K562 (cell line): ENCODE measurements at regions not wholly inside any gene's neighbourhood (a gene's known extent, or its start where the extent isn't known, plus 50 kb on each side); places are given as distances from the start of the nearest gene placed in this dataset.

Experiments used
- EGR1 ChIP-seq: fragments of 450-650 bp; conservative IDR thresholded peaks from 2 replicates; pipeline ENCODE4 v1.6.1; 2017; ENCODE audit warnings: mild to moderate bottlenecking
- FOXA1 ChIP-seq: fragments of 450-650 bp; IDR thresholded peaks from 2 replicates; pipeline ENCODE4 v1.6.1; 2016; ENCODE audit warnings: mild to moderate bottlenecking, borderline replicate concordance
- NR1H2 ChIP-seq: sonication (generic); formaldehyde crosslinking; IDR thresholded peaks from 2 replicates; pipeline ENCODE4 v1.4.0; 2020; ENCODE audit warnings: mild to moderate bottlenecking, missing genetic modification reagents
- PHF20 ChIP-seq: fragments of 450-650 bp; IDR thresholded peaks from 2 replicates; pipeline ENCODE4 v1.6.1; 2018; ENCODE audit not compliant: partially characterized antibody
- PHTF2 ChIP-seq: fragments of 250-450 bp; sonication (Bioruptor Pico); IDR thresholded peaks from 2 replicates; pipeline ENCODE4 v1.5.0; 2021; ENCODE audit warnings: mild to moderate bottlenecking
- POLR2A ChIP-seq: fragments of 450-650 bp; conservative IDR thresholded peaks from 2 replicates; pipeline ENCODE4 v1.6.1; 2016
- POLR2G ChIP-seq: fragments of 200-400 bp; formaldehyde crosslinking; IDR thresholded peaks from 2 replicates; pipeline ENCODE4 v1.6.1; 2017; ENCODE audit warnings: low read depth, mild to moderate bottlenecking, antibody characterized with exemption, low read length, moderate library complexity
- POLR3A ChIP-seq: IDR thresholded peaks from 2 replicates; pipeline ENCODE4 v1.6.1; 2011; ENCODE audit warnings: borderline replicate concordance, mild to moderate bottlenecking, moderate library complexity; ENCODE audit not compliant: insufficient read length, insufficient read depth; ENCODE audit errors: extremely low read depth
- PURB ChIP-seq: sonication (generic); formaldehyde crosslinking; IDR thresholded peaks from 2 replicates; pipeline ENCODE4 v1.9.0; 2021; ENCODE audit warnings: low read depth, mild to moderate bottlenecking, missing genetic modification reagents
- RBM39 ChIP-seq: fragments of 200-400 bp; formaldehyde crosslinking; optimal IDR thresholded peaks from 2 replicates; pipeline ENCODE3; 2018; ENCODE audit warnings: low read depth, low read length
- SNIP1 ChIP-seq: fragments of 450-650 bp; IDR thresholded peaks from 2 replicates; pipeline ENCODE4 v1.7.1; 2017; ENCODE audit warnings: low read depth, mild to moderate bottlenecking
- TF ChIP-seq, protein P1 (sequence below), 3 experiments: IDR thresholded peaks in 2 of 3; conservative IDR thresholded peaks in 1 of 3; 2 replicates each; pipeline ENCODE4 v1.5.1; 2011 to 2012; ENCODE audit warnings: low read length in 3 of 3, mild to moderate bottlenecking in 3 of 3, control low read depth in 2 of 3, improper control_type of control experiment in 1 of 3, inconsistent platforms in 1 of 3, low read depth in 1 of 3, mixed read lengths in 1 of 3, moderate library complexity in 1 of 3; ENCODE audit not compliant: insufficient read depth in 2 of 3
- TF ChIP-seq, protein P2 (sequence below): IDR thresholded peaks from 2 replicates; pipeline ENCODE4 v1.6.1; 2011; ENCODE audit warnings: borderline replicate concordance, low read depth, mild to moderate bottlenecking, moderate library complexity, low read length; ENCODE audit not compliant: insufficient read depth, poor library complexity, severe bottlenecking

DNA sequence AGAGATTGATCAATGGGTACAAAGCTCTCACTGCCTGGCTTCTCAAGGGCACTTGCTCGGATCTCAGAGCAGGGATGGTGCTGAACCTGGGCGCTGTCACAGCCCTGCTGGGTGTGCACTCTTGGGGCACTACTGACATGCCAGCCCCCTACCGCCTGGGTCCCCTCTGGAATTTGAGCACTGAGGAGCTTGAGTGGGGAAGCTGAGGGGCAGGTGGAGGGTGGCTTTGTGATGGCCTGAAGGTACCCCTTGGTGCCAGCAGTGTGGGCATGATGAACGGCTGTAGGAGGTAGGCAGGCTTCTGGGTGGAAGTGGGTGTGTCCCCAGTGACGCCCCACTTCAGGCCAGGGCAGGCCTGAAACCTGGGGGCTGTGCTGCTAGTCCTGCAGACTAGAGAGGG is 379.1 kb upstream of the GRID2 start:
- TF ChIP-seq POLR3A (no peak), PURB (CRISPR knock-in tag) (no peak), POLR2A (no peak), SNIP1 (no peak), PHF20 (no peak), EGR1 (no peak), PHTF2 (CRISPR knock-in tag) (no peak), RBM39 (no peak), NR1H2 (no peak), POLR2G (no peak), FOXA1 (no peak)
- TF ChIP-seq, protein P1, sequence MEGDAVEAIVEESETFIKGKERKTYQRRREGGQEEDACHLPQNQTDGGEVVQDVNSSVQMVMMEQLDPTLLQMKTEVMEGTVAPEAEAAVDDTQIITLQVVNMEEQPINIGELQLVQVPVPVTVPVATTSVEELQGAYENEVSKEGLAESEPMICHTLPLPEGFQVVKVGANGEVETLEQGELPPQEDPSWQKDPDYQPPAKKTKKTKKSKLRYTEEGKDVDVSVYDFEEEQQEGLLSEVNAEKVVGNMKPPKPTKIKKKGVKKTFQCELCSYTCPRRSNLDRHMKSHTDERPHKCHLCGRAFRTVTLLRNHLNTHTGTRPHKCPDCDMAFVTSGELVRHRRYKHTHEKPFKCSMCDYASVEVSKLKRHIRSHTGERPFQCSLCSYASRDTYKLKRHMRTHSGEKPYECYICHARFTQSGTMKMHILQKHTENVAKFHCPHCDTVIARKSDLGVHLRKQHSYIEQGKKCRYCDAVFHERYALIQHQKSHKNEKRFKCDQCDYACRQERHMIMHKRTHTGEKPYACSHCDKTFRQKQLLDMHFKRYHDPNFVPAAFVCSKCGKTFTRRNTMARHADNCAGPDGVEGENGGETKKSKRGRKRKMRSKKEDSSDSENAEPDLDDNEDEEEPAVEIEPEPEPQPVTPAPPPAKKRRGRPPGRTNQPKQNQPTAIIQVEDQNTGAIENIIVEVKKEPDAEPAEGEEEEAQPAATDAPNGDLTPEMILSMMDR (IDR thresholded peaks at IDR 0.05 in 2 of 3, conservative IDR thresholded peaks at IDR 0.05 in 1 of 3; ENCODE audit: insufficient read depth in 2 of 3, low read depth in 1 of 3, low read length in 3 of 3) = no peak
- TF ChIP-seq, protein P2, sequence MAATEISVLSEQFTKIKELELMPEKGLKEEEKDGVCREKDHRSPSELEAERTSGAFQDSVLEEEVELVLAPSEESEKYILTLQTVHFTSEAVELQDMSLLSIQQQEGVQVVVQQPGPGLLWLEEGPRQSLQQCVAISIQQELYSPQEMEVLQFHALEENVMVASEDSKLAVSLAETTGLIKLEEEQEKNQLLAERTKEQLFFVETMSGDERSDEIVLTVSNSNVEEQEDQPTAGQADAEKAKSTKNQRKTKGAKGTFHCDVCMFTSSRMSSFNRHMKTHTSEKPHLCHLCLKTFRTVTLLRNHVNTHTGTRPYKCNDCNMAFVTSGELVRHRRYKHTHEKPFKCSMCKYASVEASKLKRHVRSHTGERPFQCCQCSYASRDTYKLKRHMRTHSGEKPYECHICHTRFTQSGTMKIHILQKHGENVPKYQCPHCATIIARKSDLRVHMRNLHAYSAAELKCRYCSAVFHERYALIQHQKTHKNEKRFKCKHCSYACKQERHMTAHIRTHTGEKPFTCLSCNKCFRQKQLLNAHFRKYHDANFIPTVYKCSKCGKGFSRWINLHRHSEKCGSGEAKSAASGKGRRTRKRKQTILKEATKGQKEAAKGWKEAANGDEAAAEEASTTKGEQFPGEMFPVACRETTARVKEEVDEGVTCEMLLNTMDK = no peak
